ENCODE measurements at regions not wholly inside any gene's neighbourhood (a gene's known extent, or its start where the extent isn't known, plus 50 kb on each side); places are given as distances from the start of the nearest gene placed in this dataset.

- no peak for DNase-seq (ENCODE audit: low read depth in 2 of 3, low spot score in 2 of 3)
Measured at GRCh38 chr6:103215847-103216246, 1643.9 kb downstream of the HACE1 start.

- DNase-seq (ENCODE audit: low read depth in 2 of 3, low spot score in 2 of 3): no peak
Measured at GRCh38 chr6:103210686-103211085, 1649.0 kb downstream of the HACE1 start.

- no peak for DNase-seq (ENCODE audit: low read depth in 2 of 3, low spot score in 2 of 3)
Measured at GRCh38 chr6:103198386-103198785, 1661.3 kb downstream of the HACE1 start.

GRCh38 chr6:103193413-103193812, 1666.3 kb downstream of the HACE1 start:
- DNase-seq (ENCODE audit: low read depth in 2 of 3, low spot score in 2 of 3): no peak

- DNase-seq (ENCODE audit: low read depth in 2 of 3, low spot score in 2 of 3): no peak
Measured at GRCh38 chr6:103191391-103192093, 1668.2 kb downstream of the HACE1 start.

GRCh38 chr6:103184776-103185175, 1674.9 kb downstream of the HACE1 start:
- no peak for DNase-seq (ENCODE audit: low read depth in 2 of 3, low spot score in 2 of 3)

GRCh38 chr6:103183831-103184411, 1675.8 kb downstream of the HACE1 start:
- DNase-seq (ENCODE audit: low read depth in 2 of 3, low spot score in 2 of 3): no peak

- no peak for DNase-seq (ENCODE audit: low read depth in 2 of 3, low spot score in 2 of 3)
Measured at GRCh38 chr6:103178193-103178592, 1681.5 kb downstream of the HACE1 start.

- no peak for DNase-seq (ENCODE audit: low read depth in 2 of 3, low spot score in 2 of 3)
Measured at GRCh38 chr6:103177791-103178190, 1681.9 kb downstream of the HACE1 start.

GRCh38 chr6:103175056-103175455, 1684.7 kb downstream of the HACE1 start:
- DNase-seq (ENCODE audit: low read depth in 2 of 3, low spot score in 2 of 3): no peak

GRCh38 chr6:103167345-103168071, 1692.2 kb downstream of the HACE1 start:
- no peak for DNase-seq (ENCODE audit: low read depth in 2 of 3, low spot score in 2 of 3)

- no peak for DNase-seq (ENCODE audit: low read depth in 2 of 3, low spot score in 2 of 3)
Measured at GRCh38 chr6:103154779-103155572, 1704.7 kb downstream of the HACE1 start.

- DNase-seq (ENCODE audit: low read depth in 2 of 3, low spot score in 2 of 3): no peak
Measured at GRCh38 chr6:103153016-103153415, 1706.7 kb downstream of the HACE1 start.

GRCh38 chr6:103142902-103143301, 1716.8 kb downstream of the HACE1 start:
- no peak for DNase-seq (ENCODE audit: low read depth in 2 of 3, low spot score in 2 of 3)

- no peak for DNase-seq (ENCODE audit: low read depth in 2 of 3, low spot score in 2 of 3)
Measured at GRCh38 chr6:103140308-103141027, 1719.3 kb downstream of the HACE1 start.

GRCh38 chr6:103139377-103139776, 1720.3 kb downstream of the HACE1 start:
- no peak for DNase-seq (ENCODE audit: low read depth in 2 of 3, low spot score in 2 of 3)

GRCh38 chr6:103124471-103124870, 1731.0 kb downstream of the GRIK2 start:
- no peak for DNase-seq (ENCODE audit: low read depth in 2 of 3, low spot score in 2 of 3)

- DNase-seq (ENCODE audit: low read depth in 2 of 3, low spot score in 2 of 3): no peak
Measured at GRCh38 chr6:103122766-103123601, 1729.5 kb downstream of the GRIK2 start.

- no peak for DNase-seq (ENCODE audit: low read depth in 2 of 3, low spot score in 2 of 3)
Measured at GRCh38 chr6:103119056-103119455, 1725.5 kb downstream of the GRIK2 start.

- DNase-seq (ENCODE audit: low read depth in 2 of 3, low spot score in 2 of 3): no peak
Measured at GRCh38 chr6:103114582-103114981, 1721.1 kb downstream of the GRIK2 start.

All from activated CD8-positive, alpha-beta memory T cell treated with anti-CD3 and anti-CD28 coated beads for 48 hours (primary cell).